ENCODE measurements at regions not wholly inside any gene's neighbourhood (a gene's known extent, or its start where the extent isn't known, plus 50 kb on each side); places are given as distances from the start of the nearest gene placed in this dataset.

GRCh38 chr5:174283211-174284005 is 237.9 kb downstream of the NSG2 start:
- TF ChIP-seq CTCF (IDR thresholded peaks at IDR 0.05; ENCODE audit: extremely low read depth in 1 of 2, insufficient read depth in 1 of 2, low read depth in 1 of 2, low read length in 2 of 2) (no peak), EZH2 (IDR thresholded peaks at IDR 0.05; ENCODE audit: borderline replicate concordance, low read depth, low read length, severe bottlenecking) (no peak), POLR2A (IDR thresholded peaks at IDR 0.05; ENCODE audit: low read depth, low read length) (no peak), MAX (IDR thresholded peaks at IDR 0.05; ENCODE audit: insufficient read depth, insufficient read length) (no peak), FOS (IDR thresholded peaks at IDR 0.05; ENCODE audit: borderline replicate concordance, insufficient read depth, low read length) (no peak), GATA2 (IDR thresholded peaks at IDR 0.05; ENCODE audit: insufficient read depth, insufficient read length, low read depth, low read length) (no peak)
